HS-5 (cell line): ENCODE measurements at regions not wholly inside any gene's neighbourhood (a gene's known extent, or its start where the extent isn't known, plus 50 kb on each side); places are given as distances from the start of the nearest gene placed in this dataset.

Experiments
- DNase-seq: peaks from one replicate; pipeline ENCODE4 v3.0.0-alpha.2; 2012; ENCODE audit warnings: low read depth

GRCh38 chr12:114253976-114254778 is 151.8 kb downstream of the TBX5 start:
- no peak for DNase-seq

DNA sequence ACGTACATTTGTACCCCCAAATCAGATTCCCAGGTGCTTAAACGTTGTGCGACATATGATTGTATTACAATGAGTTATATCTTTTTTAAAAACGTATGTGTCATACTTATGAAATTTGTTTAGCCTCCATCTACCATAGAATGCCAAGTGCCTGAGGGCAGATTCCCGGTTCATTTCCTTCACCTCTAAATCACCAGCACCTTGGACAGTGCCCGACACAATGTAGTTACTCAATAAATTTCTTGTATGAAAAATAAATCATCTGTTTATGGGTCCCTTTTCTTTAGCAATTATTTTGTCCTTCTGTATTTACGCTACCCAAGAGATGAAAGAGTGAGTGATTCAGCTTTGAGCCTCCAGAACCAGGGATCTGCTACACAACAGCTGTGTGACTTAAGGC is 157.4 kb downstream of the TBX5 start:
- no peak for DNase-seq

- no peak for DNase-seq
These were observed 160.4 kb downstream of the TBX5 start for GRCh38 chr12:114245555-114245954.

GRCh38 chr12:114241973-114242434 is 163.9 kb downstream of the TBX5 start:
- no peak for DNase-seq

- no peak for DNase-seq
These were observed 165.7 kb downstream of the TBX5 start for GRCh38 chr12:114240288-114240687.

- no peak for DNase-seq
These were observed 167.1 kb downstream of the TBX5 start for GRCh38 chr12:114238808-114239207.

- DNase-seq: no peak
These were observed 168.7 kb downstream of the TBX5 start for GRCh38 chr12:114237230-114237629.

- no peak for DNase-seq
These were observed 173.8 kb downstream of the TBX5 start for GRCh38 chr12:114232187-114232586.

DNA sequence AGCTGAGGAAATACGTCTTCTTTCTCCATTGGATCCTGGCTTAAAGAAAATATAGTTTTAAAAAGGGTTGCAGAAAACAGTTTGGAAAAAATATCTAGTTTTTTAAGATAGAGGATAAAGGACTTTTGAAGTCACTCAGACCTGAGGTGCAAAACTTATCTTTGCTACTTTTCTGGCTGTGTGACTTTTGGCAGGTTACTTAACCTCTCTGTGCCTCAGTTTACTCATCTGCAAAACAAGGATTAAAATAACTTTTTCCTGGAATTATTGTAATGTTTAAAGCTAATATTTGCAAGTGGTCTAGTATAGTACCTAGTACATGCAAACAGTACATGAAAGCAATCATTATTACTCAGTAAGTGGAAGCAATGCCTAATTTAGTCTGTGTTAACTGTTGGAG is 176.8 kb downstream of the TBX5 start:
- DNase-seq: no peak

- DNase-seq: no peak
These were observed 179.6 kb downstream of the TBX5 start for GRCh38 chr12:114226241-114226928.

GRCh38 chr12:114221957-114222630 is 183.8 kb downstream of the TBX5 start:
- DNase-seq: no peak

- DNase-seq: no peak
These were observed 184.7 kb downstream of the TBX5 start for GRCh38 chr12:114221136-114221833.

GRCh38 chr12:114220311-114220710 is 185.6 kb downstream of the TBX5 start:
- no peak for DNase-seq

DNA sequence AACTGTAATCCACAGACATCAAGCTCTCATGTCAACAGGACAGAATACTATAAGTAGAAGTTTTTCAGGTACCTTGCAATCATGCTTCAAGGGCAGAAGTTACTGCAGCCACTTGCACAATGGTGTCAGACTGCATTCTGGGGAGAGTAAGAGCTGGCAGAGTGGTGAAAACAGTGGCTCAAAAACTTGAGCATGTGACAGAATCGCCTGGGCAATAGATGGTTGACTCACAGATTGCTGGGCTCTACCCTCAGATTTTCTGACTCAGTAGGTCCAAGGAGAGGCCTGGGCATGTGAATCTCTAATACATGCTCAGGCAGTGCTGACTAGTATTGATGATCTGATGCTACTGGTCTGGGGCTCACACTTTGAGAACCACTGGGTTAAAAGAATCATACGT is 187.8 kb downstream of the TBX5 start:
- DNase-seq: no peak

- DNase-seq: no peak
These were observed 190.2 kb downstream of the TBX5 start for GRCh38 chr12:114215746-114216145.

GRCh38 chr12:114213055-114213581 is 192.8 kb downstream of the TBX5 start:
- DNase-seq: no peak

DNA sequence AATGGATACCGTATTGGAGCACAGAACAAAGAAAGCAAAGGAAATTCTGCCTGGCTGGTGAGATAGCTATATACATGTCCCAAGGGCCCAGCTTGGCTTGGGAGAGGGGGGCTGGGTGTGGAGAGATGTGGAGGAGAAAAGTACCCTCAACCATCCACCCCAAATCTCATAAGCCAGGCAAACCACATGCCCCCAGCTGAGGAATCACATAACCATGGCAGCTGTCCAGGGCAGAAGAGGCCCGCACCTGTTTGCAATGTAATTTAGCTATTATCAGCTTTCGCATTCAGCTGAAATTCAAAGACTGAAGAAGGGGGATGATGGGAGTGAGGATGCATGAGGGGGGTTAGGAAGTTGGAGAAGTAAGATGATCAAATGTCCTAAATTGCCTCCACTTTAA is 196.1 kb downstream of the TBX5 start:
- no peak for DNase-seq

DNA sequence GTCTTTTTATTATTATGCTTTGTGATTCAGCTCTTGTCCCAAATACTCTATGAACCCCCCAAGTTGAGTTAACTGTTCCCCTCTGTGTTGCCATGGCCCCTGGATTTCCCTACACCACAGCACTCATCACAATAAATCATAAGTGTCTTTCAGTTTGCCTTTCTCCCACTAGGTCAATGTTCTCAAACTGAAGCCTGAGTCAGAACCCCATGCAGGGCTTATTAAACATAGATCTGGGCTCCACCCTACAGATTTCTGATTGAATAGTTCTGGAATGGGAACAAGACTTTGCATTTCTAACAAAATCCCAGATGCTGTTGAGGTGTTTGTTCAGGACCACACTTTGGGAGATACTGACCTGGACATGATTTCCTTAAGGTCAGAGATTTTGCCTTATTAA is 199.4 kb downstream of the TBX5 start:
- no peak for DNase-seq

DNA sequence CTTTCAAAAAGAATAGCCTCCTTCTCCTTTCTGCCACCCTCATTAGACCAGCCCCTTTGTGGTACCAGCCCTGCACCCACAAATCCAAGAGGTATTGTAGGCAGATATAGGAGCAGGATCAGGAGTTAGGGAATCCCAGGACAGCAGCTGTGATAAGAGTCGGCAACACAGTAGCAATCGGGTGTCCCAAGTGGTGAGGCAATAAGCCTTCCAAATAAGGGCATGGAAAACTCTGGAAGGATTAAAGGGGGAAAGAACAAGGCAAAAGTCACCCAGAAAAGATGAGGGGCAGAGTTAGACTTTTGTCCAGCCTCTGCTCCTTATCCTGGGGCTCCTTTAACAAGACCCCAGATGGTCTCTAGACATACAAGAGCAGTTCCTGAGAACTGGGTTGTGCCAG is 204.2 kb downstream of the TBX5 start:
- DNase-seq: no peak

DNA sequence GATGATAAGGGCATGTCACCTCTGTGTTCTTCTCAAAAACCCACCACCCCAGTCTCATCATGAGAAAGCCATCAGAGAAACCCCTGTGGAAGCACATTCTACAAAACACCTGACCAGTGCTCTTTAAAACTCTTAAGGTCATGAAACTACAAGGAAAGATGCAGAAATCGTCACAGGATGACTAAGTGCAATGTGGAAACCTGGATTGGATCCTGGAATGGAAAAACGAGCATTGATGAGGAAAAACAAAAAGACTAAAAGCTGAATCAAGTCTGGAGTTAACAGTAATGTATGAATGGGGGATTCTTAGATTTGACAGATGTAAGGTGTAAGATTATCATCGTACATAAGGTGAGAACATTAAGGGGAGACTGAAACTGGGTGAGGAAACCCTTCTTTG is 211.0 kb downstream of the TBX5 start:
- no peak for DNase-seq

GRCh38 chr12:114194066-114194465 is 211.9 kb downstream of the TBX5 start:
- DNase-seq: no peak

DNA sequence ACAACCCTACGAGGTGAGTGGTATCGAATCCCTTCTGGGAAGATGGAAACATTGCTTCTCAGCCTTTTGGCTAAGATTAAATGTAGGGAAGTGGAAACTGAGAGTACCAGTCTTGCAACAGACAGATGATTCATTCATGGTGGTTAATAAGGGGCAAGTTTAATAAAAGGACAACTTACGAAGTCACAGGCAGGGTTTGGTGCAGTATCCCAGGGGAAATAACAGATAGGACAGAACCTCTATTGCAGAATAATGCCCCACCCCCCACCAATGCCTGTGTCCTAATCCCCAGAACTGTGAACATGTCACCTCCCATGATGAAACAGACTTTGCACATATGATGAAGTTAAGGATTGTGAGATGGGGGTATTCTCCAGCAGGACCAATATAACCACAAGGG is 212.5 kb downstream of the TBX5 start:
- DNase-seq: no peak
